Lower leg skin (tissue), 3 donors: ENCODE measurements at regions not wholly inside any gene's neighbourhood (a gene's known extent, or its start where the extent isn't known, plus 50 kb on each side); places are given as distances from the start of the nearest gene placed in this dataset.

Experiments
- CTCF ChIP-seq, 3 donors: fragments of 450-650 bp; IDR thresholded peaks; one replicate each; pipeline ENCODE4 v1.5.1; 2016; ENCODE audit warnings: antibody characterized with exemption in 3 of 3, mild to moderate bottlenecking in 3 of 3, moderate library complexity in 2 of 3
- POLR2A ChIP-seq, 2 donors: fragments of 450-650 bp; IDR thresholded peaks; one replicate each; pipeline ENCODE4 v1.6.1; 2016 to 2017; ENCODE audit warnings: antibody characterized with exemption in 2 of 2, mild to moderate bottlenecking in 1 of 2, moderate library complexity in 1 of 2

DNA sequence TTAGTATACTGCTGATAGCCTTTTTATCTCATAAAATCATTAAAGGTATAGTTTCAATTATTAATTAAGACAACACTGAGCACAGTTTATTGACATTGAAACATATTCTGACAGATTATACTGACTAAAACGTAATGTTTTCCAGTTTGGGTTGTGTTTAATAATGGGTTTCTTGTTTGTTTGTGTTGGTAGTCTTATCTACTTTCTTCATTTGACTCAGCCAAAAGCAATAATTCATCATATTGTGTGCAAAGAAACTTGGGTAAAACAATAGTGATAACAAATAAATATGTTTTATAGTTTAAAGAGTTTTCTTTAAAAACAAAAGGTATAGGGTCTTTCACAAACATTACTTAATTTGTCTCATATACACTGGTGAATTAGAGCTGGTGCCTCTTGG, 629.2 kb upstream of the AGTR1 start:
- TF ChIP-seq CTCF (IDR thresholded peaks at IDR 0.05) (no peak), POLR2A (IDR thresholded peaks at IDR 0.05) (no peak)
